ENCODE measurements at regions not wholly inside any gene's neighbourhood (a gene's known extent, or its start where the extent isn't known, plus 50 kb on each side); places are given as distances from the start of the nearest gene placed in this dataset.

- no peak for DNase-seq (ENCODE audit: low spot score)
Observed at GRCh38 chr16:79833559-79833958, 233.0 kb upstream of the MAF start.

GRCh38 chr16:79826732-79827475, 226.4 kb upstream of the MAF start:
- no peak for DNase-seq (ENCODE audit: low spot score)

- DNase-seq (ENCODE audit: low spot score) = no peak
Observed at GRCh38 chr16:79825002-79825401, 224.5 kb upstream of the MAF start.

- no peak for DNase-seq (ENCODE audit: low spot score)
Observed at GRCh38 chr16:79823639-79824038, 223.1 kb upstream of the MAF start.

DNA sequence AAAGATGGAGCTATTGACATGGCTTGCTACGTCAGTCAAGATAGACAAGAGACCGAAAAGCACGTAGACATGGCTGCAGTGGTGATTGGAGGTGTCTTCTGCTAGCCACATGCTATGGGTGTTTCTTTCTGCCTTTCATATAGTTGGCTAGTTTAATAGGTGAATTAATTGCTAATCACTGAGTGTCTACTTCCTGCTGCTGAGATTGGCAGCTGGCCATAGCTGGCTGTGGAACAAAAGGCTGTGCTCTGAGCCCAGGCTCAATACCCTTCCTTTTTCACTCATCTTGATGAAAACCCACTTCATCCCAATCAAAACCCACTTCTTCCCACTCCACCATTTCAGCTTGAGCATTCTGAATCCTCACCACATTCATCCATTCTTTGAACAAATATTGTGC, 221.4 kb upstream of the MAF start:
- no peak for DNase-seq (ENCODE audit: low spot score)

- DNase-seq (ENCODE audit: low spot score) = no peak
Observed at GRCh38 chr16:79816081-79816497, 215.6 kb upstream of the MAF start.

DNA sequence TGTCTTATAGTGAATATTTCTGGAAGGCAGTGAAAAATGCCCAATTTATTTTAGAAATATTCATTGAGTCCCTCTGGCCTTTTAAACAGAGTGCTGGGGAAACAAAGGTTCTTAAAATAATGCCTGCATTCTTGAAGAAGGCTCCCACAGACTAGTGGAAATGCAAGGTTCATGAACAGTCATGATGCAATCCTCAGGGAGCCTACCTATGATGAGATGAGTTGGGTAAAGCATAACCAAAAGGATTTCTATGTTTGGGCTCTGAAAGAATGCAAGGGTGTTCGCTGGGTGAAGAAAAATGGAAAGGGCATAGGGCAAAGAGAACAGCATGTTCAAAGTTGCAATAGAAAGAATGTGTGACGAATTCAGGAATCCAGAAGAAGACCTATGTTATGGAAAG, 214.5 kb upstream of the MAF start:
- no peak for DNase-seq (ENCODE audit: low spot score)

- DNase-seq (ENCODE audit: low spot score) = no peak
Observed at GRCh38 chr16:79814124-79814523, 213.6 kb upstream of the MAF start.

GRCh38 chr16:79811541-79811940, 211.0 kb upstream of the MAF start:
- DNase-seq (ENCODE audit: low spot score) = no peak

DNA sequence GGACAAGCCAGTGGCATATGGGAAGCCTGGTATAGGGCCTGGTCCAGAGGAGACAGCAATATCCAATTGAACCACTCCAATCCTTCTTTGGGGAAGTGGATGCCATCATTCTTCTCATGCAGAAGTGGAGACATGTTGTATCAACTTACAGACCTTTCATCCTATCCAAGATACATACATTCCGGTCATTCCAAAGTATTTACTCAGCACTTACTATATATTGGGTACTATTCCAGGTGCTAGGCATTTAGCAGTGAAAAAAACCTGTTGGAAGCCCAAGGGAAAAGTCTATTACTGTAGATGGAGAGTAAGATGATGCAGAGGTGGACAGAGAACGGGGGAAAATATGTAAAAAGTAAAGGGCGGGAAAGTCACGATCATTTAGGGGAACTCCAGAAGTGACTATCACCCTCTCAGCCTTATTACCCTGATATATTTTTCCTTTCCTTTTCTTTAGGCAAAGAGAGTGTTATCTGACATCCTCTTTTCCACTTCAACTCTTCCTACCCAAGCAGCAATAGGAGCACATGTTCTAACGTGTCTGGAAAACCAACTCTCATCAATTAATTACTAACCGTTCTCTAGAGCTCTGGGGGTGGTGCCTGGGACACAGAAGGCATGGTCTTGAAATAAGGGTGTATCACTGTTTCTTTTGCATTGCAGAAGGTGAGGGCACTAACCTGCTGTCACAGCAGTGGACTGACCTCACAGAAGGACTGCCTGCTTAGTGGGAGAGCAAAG, 210.1 kb upstream of the MAF start:
- DNase-seq (ENCODE audit: low spot score) = no peak

DNA sequence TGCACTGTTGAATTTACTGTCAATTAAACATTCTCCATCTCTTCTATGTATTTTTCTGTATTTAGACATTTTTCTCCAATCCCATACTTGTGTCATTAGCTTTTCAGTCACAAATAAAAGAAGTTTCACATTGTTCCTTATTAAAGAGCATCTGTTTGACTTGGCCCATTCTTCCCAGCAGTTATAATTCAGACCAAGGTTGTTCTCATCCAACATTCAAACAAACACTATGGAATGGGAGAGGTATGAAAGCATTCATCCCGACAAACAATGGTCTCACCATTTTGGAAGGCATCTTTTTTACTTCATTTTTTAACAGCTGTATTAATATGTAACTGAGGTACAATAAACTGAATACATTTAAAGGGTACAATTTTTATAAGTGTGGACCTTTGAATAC, 208.8 kb upstream of the MAF start:
- no peak for DNase-seq (ENCODE audit: low spot score)

DNA sequence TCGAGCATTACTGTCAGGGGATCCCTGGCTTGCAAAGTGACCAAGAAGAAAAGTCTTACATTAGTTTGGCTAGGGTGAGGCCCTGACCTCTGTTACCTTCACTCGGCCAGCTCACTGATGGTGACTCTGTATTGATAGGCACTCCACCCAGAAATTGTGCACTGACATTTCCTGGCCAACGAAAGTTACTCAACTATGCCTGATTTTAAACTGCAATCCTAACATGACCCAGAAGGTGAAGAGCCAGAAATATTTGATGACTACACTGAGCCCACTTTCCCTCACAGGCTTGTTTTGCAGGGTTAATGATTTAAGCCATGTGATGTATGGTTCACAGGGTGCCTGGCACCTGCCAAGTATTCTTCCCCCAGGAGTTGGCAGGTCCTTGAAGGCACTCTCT, 208.2 kb upstream of the MAF start:
- DNase-seq (ENCODE audit: low spot score) = no peak

DNA sequence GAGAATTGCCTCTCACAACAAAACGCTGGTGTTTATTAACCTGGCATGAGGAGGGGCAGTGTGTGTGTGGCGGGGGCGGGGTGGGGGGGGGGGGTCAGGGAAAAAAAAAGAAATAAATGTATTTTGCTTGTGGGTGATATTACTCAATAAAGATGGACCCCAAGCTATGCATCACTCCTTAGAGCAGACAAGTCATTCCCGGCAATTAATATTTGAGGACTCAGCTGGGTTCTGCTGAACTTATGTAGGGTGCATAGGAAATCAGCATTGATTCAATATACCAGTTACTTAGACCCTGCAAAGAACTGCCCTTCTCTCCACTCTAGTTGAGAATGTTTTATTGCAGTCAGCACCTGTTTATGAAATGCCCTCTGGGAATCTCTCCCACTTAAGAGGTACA, 206.2 kb upstream of the MAF start:
- DNase-seq (ENCODE audit: low spot score) = no peak

DNA sequence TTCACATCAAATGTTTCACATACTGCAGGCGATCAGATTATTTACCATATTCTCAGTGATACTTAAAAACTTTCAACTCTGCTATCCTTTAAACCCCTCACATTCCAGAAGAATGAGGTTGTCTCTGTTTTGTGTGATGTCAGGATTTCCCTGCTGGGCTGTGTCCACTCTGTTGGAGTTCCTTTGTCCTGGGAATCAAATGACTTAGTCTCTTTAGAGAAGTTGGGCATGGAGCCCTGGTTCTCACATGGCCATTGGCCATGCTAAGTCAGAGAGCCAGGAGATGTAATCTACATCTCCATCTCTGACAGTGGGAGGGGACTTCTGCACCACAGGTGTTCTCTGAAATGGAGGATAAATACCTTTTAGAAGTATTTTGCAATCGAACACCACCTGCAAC, 205.1 kb upstream of the MAF start:
- no peak for DNase-seq (ENCODE audit: low spot score)

DNA sequence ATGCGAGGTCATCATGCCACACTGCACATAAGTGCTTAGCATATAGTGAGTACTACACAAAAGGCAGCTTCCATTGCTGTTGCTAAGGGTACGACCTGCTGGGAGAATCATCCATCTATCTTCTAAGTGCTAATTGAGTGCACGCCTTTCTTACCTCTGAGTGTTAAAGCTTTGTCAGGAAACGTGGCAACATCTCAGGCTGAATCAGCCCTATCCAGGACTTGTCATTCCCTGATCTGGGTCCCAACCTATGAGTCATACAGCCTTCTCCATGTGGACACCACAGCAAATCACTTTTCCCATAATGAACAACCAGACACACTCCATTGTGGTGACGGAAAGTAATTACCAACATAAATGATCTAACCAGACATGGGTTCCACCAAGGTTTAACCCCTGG, 201.1 kb upstream of the MAF start:
- DNase-seq (ENCODE audit: low spot score) = no peak

DNA sequence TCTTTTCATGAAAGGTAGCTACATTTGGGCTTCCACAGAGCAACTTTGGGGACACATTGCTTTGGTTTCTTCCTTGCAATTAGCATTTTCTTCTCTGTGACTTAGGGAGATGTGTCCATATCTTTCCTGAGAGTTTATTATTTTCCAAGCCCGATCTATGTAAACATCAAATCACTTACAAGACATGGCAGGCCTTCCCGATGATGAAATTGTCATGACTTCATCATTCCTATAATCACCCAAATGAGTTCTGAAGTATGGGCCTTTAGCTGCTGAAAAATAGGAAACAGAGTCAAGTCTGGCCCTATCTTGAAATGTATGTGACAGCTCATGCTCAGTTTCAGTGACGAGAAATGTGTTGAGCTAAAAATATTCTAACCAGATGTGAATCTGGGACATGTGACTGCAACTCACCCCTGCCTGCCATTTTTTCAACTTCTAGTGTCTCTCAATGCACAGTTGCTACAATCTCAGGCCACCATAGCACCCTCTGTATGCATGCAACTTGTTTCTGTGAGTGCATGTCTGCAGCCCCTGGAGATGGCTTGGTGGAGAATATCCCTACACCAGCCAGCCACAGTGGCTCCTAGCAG, 199.6 kb upstream of the MAF start:
- no peak for DNase-seq (ENCODE audit: low spot score)

GRCh38 chr16:79798416-79799053, 198.0 kb upstream of the MAF start:
- no peak for DNase-seq (ENCODE audit: low spot score)

- DNase-seq (ENCODE audit: low spot score) = no peak
Observed at GRCh38 chr16:79797486-79797885, 196.9 kb upstream of the MAF start.

- DNase-seq (ENCODE audit: low spot score) = no peak
Observed at GRCh38 chr16:79795556-79795955, 195.0 kb upstream of the MAF start.

DNA sequence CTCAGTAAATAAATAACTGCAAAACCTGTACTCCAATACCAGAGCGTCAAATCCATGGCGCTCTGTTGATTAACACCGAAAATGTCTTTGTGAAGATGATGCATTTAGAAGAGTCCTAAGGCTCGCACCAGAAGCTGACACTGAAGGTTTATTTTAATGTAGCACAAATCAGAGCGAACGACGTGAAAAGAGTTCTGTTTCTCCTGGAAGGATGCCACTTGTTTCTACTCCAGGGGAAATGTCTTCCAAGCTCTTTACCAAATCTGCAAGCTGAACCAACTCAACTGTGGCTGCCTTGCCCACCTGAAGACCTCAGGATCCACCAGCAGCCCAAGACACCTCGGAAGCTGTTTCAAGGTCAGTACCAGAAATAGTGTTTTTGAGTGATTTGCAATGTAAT, 194.4 kb upstream of the MAF start:
- no peak for DNase-seq (ENCODE audit: low spot score)

GRCh38 chr16:79792664-79793351, 192.3 kb upstream of the MAF start:
- DNase-seq (ENCODE audit: low spot score) = no peak

GRCh38 chr16:79792076-79792475, 191.5 kb upstream of the MAF start:
- DNase-seq (ENCODE audit: low spot score) = no peak

Measured in NAMALWA (cell line).